HG03095 (cell line): ENCODE measurements at regions not wholly inside any gene's neighbourhood (a gene's known extent, or its start where the extent isn't known, plus 50 kb on each side); places are given as distances from the start of the nearest gene placed in this dataset.
"Not testable (repeated sequence)": the region's sequence is repeated elsewhere in the genome, so short reads cannot be mapped to it uniquely, and the experiment has no call there.

ENCODE experiments used
- ATAC-seq: cut with Tn5 transposase; IDR thresholded peaks from one replicate; pipeline ENCODE4 v1.9.1; 2021; ENCODE audit warnings: moderate library complexity; ENCODE audit not compliant: unreplicated experiment

DNA sequence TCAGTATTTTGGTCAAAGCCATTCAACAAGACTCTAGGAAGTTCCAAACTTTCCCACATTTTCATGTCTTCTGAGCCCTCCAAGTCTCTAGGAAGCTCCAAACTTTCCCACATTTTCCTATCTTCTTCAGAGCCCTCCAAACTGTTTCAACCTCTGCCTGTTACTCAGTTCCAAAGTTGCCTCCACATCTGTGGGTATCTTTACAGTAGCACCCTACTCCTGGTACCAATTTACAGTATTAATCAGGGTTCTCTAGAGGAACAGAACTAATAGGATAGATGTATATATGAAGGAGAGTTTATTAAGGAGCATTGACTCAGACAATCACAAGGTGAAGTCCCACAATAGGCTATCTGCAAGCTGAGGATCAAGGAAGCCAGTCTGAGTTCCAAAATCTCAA lies 296.0 kb upstream of the CCL2 start:
- not testable (repeated sequence) for ATAC-seq

DNA sequence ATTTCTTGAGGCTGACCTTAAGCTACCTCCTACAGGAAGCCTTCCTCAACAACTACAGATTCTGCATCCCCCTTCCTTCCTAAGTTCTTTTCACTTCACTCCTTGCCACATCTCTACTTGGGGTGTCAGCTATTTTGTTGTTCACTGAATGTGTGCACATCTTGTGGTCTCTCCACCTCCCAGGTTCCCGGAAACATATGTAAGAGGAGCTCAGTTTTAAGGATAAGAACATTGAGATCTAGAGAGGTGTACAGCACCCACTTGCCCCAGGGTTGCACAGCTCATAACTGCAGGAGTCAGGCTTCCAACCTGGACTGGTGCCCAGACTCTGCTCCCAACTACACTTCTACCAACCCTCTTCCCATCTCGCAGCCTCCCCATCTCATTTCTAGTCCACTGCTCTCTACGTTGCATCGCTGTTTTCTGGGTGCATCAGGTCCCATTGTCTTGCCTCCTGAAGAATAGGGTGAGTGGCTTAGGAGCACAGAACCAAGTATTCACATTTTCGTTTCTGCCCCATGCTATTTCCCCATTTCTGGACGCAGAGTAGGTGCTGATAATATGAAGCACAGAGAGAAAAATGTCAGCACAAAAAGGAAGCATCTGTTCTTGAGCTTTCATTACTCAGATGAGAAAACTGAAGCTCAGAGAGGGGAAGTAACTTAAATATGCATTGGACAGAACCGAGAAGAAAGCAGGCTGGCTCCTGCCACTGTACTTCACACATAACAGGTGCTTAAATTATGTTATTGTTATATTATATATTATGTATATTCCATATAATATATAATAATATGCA lies 292.0 kb upstream of the CCL2 start:
- peak; percentile 43 for ATAC-seq

DNA sequence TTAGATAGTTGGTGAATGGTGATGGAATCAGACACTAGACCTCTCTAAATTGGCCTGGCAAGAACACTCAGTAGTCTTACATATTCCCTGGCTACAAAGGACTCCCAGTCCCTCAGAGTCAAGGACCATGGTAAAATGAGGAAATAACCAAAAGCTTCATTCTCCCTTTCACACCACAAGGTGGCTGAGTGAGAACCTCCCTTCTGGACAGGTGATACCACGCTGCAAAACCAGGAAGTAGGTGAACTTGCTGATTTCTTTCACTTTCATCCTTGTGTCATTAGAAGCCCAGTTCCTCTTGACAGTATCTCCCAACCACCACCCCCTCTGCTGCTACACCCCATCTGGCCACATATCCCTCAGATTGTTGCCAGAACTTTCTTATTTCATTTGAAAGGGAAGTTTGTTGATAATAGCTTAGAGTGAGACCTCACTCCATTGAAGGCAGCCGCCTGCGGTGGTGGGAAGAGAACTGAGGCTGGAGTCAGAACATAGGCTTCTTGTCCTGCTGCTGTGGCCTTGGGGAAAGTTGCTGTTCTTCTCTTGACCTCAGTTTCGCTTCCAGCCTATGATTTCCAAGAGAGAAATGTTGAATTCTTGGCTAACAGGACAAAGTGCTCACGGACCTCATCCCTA lies 290.6 kb upstream of the CCL2 start:
- ATAC-seq: peak; percentile 75

DNA sequence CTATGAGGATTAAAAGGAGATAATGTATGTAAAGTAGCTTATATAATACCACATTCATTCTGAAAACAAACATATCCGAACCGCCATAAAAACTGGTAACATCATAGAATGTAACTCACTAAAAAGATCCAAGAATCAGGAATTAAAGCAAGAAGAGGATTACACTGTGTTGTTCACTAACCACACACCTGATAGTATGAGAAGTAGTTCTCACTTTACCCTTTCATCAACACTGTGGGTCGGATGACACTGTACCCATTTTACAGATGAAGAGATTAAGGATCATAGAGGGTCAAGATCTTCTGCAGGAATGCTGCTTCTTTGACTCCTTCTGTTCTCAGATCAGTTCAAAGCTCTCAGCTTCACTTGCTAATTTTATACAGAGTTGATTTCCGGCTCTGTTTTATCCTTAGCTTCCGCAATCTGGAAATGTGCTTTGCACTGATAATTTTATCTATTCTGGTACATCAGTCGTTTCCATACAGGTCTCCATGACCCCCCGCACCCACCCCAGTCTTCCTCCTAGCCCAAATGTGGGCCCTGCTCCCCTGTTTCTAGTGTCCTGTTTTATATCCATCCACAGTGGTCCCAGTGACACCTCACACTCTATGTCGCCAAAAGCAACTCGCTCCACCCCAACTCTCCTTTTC lies 288.6 kb upstream of the CCL2 start:
- no peak for ATAC-seq

DNA sequence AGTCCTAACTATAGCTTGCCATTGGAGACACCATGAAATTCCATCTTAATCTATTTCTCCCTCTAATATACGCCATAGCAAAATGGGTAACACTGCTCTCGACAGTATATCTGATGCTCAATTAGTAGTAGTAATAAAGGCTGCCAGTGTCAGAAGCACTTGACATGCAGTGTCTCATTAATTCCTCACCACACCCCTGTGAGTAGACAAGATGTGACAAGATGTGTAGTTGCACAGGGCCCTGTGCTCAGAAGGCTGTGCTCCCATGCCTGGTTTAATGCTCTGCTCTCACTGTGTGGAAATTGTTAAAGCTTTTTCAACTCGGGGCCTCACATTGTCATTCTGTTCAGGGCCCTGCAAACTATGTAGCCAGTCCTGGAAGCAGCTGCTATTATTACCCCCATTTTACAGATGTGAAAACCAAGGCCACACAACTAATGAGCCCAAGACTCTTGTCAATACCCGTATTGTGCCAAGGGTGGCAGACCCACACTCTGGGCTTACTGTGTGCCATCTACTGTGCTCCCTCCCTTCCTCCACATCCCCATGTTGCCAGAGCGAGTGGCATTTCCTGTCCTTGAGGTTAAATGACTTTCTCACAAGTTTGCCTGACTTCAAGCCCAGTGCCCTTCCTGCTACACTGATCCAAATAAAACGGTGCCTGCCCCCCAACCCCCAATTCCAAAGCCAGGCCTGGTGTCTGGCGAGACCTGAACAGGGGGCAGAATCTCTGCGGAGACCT lies 287.3 kb upstream of the CCL2 start:
- ATAC-seq: no peak

DNA sequence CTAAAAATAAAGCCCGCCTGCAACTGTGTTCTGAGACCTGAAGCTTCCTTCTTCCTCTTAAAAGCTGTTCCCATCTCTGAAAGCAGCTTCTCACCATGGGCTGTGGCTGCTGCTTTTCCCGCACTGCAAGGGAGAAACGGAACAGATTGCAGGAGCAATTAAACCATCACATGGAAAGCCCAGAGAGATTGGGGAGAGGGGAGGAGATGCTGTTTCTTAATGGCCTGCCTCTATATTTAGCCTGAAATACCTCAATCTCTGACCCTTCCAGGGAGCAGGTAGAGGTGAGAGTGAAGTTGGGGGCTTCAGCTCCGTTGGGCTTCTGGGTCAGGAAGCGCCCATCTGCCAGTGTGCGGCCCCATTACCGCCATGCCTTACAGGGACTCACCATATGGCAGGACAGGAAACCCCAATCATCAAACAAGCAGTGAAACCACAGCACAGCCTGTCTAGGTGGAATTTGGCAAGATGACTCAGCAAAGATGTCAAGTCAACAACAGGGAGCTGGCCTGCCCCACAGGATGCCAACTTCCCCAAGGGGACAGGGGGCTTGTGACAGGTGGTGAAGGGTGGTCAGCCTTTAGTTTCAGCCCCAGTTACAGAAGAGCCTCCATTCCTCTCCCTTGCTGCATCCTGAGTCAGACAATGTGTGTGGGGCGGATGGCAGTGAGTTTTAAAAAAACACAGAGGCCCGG lies 286.6 kb upstream of the CCL2 start:
- peak; percentile 53 for ATAC-seq

DNA sequence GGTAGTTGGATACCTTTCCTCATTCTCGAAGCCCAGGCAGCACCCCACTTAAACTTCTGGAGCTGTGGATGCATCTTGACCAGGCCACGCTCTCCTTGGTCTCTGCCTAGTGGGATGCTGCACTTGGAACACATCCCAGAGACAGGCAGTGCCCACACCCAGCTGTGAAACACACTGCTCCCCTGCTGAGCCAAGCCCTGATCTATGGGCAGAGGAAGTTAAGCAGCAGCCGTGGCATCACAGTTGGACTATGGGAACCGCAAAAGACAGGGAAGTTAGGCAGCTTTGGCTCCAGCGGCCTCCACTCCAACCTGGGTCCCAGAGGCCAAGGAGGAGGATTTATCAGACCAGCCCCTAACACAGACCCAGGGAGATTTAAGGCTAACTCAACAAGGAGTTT lies 284.8 kb upstream of the CCL2 start:
- no peak for ATAC-seq

DNA sequence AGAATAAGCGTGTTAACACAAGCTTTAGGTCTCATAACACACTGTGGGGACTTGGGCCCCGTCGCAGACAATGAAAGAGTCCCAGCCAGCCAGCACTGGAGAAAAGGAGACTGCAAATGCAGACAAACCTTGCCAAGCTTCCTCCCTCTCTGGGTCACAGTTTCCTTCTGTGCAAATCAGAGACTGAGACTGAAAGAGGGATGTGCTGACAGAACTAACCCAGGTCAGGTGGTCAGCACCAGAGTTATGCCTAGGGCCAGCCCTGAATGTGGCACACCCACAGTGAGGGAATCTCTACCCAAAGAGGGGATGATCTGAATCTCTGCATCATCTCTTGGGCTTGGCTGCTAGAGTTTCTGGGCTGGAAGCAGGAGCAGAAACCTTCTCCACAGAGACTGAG lies 282.3 kb upstream of the CCL2 start:
- no peak for ATAC-seq

DNA sequence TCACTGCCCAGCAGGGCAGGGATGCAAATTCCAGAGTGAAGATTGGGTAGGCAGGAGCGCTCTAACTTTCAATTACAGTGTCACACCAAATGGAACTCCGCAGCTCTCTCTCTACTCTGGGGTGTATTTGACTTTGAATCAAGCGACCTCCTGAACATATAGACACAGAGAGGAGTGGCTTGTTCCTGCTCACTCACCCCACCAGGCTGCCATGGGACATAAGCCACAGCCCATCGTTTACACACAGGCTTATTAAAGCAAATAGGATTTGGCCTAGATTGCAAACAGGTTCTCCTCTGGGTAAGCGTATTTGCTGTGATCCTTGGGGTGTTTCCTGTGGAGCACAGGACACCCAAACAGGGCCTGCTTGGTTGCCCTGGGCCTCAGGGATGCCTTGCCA lies 281.6 kb upstream of the CCL2 start:
- ATAC-seq: no peak

DNA sequence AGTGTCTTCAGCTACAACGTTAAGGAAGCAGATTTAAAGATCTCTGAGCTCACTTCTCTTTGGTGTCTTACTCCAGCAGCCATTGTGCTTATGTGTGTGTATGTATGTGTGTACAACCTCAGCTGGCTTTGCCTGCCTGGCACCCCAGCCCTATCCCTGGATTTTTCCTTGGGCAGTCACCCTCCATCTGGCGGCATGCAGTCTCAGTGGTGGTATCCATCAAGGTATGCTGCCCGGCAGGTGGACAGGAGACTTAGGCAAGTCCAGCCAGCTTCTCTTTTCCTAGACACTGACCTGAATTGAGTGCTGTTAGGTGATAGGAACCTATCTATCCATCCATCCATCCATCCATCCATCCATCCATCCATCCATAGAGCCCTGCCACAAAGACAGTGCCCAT lies 280.8 kb upstream of the CCL2 start:
- no peak for ATAC-seq

DNA sequence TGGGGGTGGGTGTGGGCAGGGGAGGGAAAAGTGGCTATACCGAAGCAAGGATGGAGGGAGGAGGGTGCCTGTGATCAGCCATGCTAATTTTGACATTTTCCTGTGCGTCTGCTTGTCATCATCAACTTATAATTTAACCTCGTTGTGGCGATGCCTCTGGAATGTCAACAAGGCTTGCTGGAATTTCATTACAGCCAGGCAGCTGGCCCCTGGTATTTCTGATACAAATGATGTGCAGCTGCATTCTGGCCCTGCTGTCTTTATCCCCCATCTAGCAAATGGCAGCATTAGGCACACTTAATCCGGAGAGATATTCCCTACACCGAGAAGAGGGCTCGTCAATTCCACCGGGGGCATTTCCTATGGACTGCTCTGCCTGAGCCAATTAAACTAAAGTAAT lies 278.3 kb upstream of the CCL2 start:
- ATAC-seq: no peak

DNA sequence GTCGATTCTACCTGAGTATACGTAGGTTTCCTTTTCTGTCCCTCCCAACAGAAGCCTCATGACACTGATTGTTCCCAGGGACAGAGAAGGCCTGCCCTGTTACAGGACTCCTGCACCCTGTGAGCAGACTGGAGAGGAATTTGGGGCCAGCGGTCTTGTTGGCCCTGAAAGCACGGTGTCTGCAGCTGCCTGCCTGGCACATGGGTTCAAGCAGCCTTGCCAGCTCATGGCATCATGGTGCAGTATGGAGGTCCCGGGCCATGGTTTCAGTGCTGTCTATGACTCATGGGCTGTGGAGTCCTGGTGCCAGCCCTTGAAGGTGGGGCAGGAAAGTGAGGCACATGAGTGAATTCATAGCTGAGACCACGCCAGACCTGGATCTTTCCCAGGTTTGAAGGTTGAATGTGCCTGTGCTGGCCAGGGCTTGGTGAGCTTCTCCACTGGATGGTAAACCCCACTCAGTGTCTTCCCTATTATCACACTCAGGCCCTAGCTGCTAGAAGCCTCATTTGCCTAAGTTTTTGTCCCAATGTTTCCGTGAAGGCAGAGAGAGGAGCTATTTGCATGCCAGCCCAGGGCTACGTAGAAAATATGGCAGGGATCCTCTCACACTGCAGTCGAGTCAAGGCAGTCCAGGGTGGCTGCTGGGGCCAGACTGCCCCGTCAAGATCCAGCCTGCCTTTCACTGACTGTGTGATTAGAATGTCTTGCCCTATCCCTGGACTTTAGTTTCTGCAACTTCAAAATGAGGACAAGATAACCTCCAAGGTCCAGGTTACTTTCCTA lies 277.2 kb upstream of the CCL2 start:
- ATAC-seq: no peak

DNA sequence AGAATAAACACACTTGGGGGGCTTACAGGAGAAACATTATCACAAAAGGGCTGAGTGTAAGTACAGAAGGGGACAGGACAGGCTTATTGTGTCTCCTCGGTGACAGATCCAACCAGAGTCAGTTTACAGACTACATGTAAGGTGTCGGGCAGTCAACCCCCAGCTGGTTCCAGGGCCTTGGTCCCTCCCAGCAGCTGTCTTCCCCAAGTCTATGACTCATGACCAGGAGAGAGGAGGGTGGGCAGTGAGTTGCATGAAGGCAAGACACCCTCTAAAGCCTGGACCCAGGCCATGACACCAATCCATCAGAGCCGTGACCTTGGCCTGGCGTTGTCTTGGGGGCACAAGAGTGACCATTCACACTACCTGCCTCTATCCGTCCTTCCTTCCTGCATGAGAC lies 276.2 kb upstream of the CCL2 start:
- ATAC-seq: no peak

DNA sequence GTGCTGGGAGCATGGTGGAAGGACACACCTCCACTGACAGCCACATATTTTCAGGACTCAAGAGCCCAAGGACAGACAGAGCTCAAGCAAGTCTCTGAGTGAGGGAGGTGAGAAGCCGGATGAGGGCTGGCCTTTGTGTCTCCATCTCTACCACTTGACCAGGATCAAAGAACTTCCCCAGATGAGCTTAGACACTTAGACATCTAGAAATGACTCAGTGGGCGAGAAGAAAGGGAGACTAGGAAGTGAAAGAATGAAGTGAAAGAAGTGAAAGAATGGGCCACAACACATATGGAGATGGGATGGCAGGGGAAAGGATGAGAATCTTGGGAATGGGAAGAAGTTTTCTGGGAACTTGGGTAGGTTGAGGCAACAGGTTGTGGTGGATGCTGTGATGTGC lies 274.9 kb upstream of the CCL2 start:
- no peak for ATAC-seq

DNA sequence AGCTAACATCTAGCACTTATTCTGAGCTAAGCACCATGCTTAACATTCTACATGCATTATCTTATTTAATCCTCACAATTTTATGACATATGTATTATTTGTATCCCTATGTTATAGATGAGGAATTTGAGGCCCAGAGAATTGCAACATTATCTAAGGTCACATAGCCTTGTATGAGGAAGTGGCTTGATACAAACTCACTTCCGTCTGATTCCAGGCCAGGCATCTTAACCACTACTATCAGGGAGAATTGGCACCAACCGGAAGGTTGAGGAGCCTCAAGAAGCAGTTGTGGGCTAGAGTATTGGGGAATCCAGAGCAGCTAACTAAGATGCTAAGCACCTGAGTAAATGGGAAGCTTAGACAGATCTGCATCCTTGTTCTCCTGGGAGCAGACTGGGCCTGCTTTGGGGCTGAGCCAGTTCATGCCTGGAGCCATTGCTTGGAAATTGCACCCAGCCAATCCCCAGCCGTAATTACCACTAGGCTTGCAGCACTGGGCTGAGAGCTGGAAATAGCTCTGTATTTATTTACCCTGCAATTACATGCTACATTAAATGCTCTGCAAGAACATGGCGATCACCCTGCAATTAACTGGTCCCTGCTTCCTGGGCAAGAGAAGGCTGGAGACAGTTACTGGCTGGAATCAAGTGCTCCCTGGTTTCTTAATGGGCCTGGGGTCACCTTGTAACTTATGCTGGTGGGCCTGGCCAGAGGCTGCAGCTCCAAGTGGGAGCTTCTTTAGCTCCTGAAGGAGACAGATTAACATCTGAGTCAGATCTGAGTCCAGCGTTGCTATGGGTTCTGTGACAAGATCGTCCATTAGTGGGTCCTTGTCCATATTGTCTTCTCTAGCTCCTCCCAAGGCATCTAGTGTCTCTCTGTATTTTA lies 273.1 kb upstream of the CCL2 start:
- ATAC-seq: no peak

DNA sequence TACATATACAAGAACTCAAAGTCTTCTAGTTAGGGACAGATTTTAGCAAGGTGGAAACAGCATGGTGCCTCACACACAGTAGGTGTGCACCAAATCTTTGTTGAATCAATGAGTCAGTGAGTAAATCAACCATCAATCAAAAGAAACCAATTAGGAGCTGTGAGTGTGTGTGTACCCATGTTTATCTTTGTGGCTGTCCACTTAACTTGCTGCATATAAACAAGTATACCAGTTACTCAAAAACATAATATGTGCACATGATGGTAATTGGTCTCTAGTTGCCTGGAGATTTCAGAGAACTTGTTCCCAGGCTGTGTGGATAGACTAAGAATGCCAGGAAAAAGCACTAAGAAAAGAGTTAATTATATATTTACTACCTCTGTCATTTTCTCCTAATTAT lies 272.2 kb upstream of the CCL2 start:
- no peak for ATAC-seq

DNA sequence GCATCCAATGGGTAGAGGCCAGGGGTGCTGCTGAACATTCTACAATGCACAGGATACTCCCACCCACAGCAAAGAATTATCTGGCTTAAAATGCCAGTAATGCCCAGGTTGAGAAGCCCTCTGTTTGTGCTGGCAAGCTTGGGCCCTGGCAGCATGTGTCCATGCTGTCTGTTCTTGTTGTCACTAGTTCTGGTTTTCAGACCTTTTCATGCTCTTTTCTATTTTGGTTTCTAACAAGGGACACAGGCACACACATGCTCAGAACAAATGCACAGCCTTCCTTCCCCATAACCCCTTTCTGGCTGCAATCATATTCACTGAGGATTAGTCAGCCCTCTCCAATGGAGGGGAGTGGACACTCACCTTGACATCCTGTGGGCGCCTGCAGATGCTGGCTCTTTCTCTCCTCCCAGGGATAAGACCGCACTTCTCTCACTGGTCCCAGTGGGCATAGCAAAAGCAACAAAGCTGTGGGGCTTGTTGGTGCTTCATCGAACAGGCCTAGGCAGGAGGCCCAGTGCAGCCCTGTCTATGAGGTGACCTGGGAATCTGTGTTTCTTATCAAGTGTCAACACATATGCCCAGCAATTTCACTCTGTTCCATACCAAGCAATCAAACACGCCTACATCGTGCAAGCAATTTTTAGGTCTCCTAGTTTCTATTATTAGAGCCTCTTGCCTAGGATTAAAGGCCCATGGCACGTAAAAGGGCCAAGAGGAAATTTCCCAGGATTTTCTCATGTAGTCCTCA lies 271.1 kb upstream of the CCL2 start:
- ATAC-seq: no peak

DNA sequence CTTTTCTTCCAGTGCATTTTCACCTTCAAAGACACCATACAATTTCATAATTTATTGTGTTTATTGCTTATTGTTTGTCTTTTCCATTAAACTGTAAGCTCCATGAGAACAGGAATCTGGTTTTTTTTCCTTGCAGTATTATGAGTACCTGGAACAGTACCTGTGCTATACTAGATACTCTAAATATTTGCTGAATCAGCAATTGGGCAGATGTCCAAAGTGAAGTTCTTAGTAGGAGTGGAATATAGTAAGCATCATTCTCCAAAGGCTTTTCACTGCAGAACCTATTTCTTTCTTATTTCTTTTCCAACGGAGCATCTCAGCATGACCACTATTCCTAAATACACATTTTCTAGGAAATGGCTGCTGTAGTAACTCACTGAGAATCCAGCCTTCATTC lies 269.0 kb upstream of the CCL2 start:
- ATAC-seq: no peak

DNA sequence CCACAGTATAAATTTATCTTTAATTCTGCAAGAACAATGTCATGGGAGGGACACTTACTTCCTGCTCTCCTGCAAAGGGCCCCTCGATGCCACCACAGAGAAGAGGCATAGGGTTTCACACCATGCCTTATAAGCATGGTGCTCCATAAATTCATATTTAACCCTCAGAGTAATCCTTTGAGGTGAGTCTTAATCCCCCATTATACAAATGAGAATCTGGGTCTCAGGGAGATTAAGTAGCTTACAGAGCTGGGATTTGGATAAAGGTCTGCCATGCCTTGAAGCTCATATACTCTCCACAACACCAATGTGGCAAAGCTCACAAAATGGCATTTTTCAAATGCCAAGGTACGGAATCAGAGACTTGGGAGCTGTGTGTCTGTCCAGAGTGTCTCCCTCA lies 268.5 kb upstream of the CCL2 start:
- ATAC-seq: no peak
